GM19240 (cell line): ENCODE measurements at regions not wholly inside any gene's neighbourhood (a gene's known extent, or its start where the extent isn't known, plus 50 kb on each side); places are given as distances from the start of the nearest gene placed in this dataset.
"Not testable (repeated sequence)": the region's sequence is repeated elsewhere in the genome, so short reads cannot be mapped to it uniquely, and the experiment has no call there.

Experiments
- DNase-seq: peaks from one replicate; pipeline ENCODE4 v3.0.0; 2011; ENCODE audit warnings: low spot score; ENCODE audit not compliant: insufficient read length

DNA sequence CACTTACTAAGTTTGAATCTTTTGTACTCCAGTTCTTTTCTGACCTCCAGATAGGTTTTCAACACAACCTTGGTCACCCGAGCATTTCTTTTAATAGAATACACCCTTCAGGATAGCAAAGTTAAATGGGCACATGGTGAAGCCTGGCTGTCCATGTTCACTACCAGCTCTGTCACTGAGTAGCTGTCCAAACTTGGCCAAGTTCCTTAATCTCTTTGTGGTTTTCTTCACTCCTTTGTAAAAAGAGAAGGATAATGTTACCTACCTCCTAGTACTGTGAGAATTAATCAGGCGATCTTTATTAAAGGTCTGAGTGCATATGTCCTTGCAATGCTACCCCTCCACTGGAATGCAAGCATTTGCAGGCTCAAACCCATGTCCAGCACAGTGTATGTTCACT, 128.1 kb upstream of the PTPRZ1 start:
- no peak for DNase-seq

DNA sequence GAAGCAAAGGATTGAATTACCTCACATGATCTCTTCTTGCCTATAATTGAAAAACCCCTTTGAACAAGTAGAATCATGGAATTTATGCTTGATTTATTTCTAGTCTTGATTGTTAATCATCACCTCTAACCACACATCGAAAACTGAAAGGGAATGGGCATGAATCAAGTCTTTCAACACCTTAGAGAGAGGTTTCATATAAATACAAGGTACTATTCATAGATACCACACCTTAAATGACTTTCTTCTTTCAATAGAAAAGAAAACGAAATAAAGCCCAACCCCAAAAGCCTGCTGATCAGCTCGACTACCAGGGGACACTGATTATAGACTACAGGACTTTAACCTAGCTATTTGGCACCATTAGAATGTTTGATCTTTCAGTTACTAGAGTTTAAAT, 128.6 kb upstream of the PTPRZ1 start:
- DNase-seq = no peak

DNA sequence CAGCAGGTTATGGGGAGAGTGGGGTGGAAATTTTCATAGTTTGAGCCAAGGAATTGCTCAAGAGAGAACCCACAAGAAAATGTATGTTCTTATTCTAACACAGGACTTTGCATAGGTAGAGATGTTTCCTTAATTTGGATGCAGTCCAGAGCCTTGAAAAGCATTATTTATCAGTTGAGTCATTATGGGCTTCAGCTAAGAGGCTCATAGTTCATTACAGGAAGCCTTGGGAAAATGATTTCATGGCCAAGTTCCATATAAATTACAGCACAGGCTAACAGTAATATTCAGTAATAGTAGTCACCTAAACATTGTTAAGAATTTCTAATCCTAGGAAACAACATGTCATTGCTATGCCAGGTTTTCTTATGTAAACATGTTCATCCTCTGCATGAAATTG, 131.1 kb upstream of the PTPRZ1 start:
- DNase-seq = no peak

DNA sequence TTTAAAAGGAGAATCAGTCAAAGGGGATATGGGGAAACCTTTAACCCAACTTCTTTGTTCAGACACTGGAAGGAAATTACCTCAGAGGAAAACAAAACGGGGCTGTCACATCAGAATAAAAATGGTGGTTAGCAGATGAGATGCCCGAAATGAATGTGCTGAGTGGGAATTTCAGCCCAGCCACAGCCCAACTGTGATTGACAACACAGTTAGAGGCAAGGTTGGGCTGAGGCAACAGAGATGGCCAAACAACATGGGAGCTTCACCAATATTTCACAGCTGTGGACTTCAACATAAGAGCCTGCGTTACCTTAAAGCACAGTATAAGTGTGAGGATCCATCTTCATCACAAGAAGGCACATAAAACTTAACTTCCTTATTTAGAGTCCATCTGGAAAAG, 133.5 kb upstream of the PTPRZ1 start:
- no peak for DNase-seq

DNA sequence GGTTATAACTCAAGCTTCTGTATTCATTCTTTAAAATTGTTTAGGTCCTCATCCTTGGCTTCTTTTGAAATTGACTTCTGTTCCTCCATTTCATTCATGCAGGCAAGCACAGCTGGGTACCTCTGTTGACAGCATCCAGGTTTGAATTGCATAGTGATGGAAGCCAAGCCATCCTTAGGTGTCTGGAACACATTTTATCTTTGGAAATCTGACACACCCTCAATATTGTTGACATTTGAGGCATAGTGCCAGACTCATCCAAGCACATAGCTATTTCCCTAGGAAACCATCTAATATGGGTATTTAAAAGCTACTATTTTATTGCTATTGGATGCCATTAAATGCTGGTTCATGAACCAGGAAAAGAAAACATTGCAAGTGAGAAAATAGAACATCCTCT, 142.1 kb upstream of the PTPRZ1 start:
- DNase-seq = no peak

DNA sequence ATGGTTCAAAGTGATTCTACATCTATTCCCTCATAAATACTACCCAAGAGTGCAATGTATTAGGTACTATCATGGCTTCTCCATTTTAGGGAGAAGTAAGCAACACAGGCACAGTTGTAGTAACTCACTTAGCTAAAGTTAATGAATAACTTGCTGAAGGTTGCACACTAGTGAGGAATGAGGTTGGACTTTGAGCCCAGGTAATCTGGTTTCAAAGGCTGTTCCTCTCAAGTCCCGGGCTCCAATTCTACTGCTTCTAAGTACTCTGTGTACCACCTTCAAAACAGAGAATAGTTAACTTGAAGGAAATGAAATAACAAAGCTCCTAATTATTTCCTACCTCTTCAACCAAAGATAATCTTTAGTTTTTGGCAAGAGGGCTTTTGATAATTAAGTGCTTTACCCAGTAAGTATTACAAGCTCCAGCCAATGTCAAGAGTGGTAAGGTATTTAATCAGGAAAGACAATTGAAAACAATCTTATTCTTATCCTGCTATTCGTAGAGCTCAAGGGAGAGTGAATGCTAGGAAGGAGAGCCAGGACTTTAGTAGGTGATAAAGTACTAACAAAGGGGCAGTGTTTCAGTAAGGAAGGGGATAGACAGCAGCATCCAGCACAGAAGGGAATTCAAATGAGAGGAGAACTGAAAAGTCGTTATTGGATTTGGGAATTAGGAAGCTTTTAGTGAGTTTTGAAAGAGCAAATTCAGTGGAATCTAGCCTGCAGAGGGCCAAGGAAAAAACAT, 158.2 kb upstream of the PTPRZ1 start:
- no peak for DNase-seq

DNA sequence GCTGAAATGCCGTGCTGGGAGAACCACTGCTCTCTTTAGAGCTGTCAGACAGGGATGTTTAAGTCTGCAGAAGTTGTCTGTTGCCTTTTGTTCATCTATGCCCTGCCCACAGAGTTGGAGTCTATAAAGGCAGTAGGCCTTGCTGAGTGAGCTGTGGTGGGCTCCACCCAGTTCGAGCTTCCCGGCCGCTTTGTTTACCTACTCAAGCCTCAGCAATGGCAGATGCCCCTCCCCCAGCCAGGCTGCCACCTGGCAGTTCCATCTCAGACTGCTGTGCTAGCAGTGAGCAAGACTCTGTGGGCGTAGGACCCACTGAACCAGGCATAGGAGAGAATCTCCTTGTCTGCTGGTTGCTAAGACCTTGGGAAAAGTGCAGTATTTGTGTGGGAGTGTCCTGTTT, 160.0 kb upstream of the PTPRZ1 start:
- not testable (repeated sequence) for DNase-seq

DNA sequence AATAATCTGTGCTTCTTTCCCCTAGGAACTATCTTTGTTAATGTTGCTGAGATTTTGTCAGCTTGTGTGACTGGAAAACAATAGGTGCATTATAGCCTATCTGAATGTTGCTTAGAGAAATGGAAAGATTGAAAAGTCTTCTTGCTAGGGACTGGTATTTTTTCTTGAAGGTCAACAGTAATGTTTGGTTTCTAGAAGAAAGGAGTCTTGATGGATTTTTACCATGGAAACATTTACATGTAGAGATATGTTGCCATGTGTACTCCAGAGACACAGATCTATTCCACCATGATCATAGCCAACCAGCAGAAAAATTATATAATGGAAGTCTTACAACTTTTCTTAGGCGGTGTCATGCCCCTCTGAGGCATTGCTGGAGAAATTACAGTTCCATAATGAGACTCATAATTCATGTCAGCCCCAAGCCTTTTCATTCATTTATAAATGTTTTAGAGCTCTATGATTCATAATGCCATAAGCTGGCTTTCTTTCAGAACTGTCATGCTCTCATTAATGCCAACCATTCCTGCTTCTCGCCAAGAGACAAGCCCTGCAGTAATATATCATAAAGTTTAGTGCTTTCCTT, 175.1 kb upstream of the PTPRZ1 start:
- DNase-seq = no peak

DNA sequence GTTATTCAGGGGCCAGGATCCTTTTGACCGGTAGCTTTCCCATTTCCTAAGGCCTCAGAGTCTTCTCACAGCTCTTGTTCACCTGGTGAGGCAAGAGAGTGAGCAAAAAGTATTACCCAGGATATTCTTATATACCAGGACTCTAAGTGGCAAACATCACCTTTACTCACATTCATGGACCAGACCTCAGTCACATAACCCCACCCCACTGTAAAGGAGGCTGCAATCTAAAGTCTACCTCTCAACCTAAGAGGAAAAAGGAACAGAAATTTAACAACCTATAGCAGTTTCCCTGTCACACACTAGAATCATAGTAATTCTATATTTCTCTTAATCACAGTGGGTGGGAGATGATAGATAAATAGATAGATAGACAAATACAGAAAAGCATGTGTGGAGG, 176.0 kb upstream of the PTPRZ1 start:
- no peak for DNase-seq

DNA sequence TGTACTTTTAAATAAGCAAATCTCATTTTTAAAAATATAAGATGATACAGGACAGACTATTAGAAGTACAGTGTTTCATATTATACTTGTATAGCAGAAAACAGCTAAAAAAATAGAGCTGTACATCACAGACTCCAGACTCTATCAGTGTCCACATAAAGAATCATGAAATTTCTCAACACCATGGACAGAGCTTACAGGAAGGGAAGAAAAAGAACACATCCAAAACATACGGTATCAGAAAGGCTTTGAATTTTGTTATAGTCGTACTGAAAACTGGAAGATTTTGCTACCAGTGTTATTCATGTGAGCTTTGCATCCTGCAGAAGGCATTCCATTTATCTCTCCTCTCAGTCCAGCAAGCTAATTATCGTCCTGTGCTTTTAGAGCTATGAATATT, 183.2 kb upstream of the PTPRZ1 start:
- no peak for DNase-seq

DNA sequence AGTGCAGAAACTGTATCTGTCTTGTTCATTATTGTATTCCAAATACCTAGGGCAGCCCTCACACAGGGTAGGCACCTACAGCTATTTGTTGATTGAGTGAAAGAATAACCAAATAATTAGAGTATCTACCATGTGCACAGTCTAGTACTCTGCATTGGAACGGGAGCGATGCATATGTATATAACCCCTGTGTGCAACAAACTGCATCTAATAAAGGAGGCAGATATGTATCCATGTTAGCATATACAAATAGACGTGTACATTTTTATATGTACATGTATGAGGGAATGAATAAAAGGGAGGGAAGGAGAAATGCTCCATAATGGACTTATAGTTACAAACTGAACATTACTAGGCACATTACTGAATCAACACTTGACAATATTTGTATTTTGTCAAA, 191.3 kb upstream of the PTPRZ1 start:
- DNase-seq = no peak

DNA sequence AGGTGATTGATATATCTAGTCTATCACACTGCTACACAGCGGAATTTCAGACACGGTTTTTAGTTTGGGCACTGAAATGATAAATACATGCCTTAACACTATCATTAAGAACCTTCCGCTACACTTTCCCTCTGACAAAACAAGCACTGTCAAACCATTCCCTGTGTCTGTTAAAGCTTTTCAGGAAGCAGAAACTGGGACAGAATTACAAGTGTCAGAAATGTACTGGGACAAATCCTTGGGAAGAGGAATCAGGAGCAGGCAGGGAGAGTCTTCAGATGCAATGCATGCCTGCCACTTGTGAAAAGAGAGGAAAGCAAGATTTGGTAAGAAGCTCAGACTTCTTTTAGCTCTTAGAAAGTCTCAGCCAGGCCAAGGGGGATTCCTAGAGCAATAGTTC, 196.8 kb upstream of the PTPRZ1 start:
- no peak for DNase-seq

DNA sequence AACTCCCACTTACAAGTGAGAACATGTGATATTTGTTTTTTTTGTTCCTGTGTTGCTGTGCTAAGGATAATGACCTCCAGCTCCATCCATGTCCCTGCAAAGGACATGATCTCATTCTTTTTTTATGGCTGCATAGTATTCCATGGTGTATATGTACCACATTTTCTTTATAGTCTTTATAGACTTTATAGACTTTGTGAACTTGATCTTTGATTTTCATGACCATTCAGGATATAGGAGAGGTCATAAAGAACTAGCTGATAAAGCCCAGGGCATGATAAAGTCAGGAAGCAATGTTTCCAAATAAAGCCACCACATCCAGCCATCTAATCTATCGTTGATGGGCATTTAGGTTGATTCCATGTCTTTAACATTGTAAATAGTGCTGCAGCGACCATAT, 198.5 kb upstream of the PTPRZ1 start:
- DNase-seq = not testable (repeated sequence)

DNA sequence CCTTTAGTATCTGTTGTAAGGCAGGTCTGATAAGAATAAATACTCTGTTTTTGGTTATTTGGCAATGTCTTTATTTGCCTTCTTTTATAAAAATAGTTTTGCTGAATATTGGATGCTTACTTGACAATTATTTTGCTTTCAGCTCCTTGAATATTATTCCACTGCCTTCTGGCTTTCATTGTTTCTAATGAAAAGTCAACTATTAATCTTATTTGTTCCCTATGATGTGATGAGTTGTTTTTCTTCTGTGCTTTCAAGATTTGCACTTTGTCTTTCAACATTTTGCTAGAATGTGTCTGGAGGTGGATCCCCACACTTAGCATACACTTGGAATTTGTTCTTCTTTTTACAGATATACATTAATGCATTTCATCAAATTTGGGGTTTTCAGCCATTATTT, 203.8 kb upstream of the PTPRZ1 start:
- no peak for DNase-seq

DNA sequence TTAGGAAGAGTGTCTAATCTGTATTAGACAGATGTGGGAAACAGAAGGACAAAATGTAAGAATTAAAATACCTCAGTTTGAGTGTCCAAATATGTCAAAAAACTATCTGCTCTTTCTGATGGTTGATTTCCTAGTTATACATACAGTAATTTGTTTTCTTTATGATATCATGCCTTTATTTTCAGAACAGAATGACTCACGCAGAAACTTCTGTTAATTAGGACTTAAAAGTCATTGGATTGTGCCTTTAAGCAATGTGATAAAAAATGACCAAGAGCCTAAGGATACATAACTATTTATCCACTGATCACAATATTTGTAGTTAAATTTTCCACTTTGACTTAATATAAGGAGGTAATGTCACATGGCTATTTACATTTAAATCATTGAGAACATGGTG, 206.7 kb upstream of the PTPRZ1 start:
- no peak for DNase-seq

DNA sequence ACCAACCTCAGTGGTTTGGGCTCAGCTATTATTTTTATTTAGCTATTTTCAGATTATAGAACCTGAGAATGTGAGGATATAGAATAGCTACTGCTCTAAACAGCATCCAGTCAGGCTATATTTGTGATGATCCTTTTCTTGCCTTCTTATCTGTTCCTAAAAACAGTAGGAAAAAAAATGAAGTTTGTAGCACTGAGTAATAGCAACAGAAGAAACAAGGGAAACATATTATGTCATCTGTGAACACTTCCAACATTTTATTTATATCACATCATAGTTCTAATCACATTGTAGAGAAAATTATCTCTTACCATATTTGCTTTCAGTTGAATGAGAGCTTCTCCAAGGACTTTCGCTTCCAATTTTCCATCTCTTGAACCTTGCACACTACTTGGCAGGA, 229.6 kb upstream of the PTPRZ1 start:
- DNase-seq = no peak

DNA sequence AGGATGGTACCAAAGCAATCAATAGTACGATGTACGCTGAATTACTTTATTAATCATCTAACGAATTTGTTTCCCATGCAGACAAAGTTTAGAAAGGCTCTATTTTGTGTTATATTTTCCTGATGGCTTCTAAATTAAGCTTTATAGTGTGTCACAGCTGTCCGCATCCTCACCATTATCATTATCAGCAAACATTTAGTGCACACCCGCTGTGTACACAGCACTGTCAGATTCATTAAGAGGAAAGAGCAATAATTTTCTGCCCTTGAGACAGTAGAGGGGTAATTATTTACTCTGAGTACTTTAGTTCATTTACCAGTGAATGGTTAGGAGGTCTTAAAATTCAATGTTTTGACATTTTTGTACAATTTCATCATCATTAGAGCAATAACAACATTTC, 233.3 kb upstream of the PTPRZ1 start:
- DNase-seq = no peak

DNA sequence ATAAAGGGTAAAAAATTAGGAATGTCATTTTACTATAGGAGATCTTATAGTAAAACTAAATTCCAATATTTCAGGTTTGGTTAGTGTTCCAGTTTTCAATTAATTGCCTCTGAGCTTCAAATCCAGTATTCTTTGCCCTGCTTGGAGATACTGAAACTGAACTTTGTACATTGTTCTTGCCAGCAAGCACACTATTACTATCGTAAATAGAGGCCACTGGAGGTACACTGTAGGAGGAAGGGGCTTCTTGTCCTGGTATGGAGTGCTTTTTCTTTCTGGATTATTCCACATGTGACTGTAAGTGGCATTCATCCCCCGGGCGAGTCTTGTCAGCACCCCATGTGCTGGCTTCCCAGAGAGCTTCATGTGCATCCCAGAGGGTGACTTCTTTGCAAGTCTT, 234.7 kb upstream of the PTPRZ1 start:
- no peak for DNase-seq

DNA sequence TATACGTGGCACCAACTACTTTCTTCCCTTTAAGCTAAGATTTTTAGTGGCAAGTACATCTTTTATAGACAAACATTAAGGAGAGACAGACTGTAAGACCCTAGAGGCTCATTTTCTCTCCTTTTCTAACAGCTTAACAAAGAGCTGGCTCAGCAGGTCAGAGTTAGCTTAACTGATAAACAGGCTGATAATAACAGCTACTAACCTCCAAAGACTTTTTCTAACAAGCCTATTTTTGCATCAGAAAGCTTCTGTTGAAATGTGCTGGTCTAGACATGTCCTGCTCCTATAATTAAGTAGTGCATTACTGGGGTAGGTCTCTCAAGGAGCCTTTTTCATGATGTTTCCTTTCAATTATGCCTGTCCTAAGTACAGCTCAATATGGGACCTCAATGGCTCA, 238.2 kb upstream of the FAM3C start:
- DNase-seq = no peak

DNA sequence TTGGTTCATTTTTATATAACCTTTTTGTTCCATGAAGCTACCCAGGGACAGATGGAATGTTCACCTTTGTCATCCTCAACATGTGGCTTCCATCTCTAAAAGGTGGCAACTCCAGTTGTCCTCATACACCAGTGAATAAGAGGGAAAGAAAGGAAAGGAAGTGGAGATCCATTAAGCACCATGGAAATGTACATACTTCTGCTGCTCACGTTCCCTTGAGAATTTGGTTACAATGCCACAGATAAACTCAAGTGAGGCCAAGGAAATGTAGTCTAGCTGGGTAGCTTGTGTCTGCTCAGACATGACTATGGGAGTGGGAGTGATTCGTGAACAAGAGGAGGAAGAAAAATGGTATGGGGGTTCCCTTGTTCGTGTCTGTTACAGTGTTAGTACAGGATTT, 237.1 kb upstream of the FAM3C start:
- DNase-seq = no peak

DNA sequence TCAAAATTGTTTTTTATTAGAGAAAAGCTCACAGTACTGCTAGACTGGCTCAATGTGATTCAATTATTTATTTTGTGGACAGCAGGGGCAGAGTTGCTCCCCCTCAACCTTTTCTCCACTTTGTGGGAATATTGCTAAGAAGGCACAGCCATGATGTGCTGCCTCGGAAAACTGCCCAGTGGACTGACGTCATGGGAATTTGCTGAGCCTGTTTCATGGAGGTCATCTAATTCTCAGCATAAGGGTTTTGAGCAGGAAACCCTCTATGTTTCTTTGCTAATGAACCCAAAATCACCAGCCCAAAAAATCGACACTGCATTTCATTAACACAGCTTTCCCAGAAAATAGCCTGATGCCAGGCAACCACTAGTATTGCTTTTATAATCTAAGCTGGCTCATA, 228.8 kb upstream of the FAM3C start:
- DNase-seq = no peak

DNA sequence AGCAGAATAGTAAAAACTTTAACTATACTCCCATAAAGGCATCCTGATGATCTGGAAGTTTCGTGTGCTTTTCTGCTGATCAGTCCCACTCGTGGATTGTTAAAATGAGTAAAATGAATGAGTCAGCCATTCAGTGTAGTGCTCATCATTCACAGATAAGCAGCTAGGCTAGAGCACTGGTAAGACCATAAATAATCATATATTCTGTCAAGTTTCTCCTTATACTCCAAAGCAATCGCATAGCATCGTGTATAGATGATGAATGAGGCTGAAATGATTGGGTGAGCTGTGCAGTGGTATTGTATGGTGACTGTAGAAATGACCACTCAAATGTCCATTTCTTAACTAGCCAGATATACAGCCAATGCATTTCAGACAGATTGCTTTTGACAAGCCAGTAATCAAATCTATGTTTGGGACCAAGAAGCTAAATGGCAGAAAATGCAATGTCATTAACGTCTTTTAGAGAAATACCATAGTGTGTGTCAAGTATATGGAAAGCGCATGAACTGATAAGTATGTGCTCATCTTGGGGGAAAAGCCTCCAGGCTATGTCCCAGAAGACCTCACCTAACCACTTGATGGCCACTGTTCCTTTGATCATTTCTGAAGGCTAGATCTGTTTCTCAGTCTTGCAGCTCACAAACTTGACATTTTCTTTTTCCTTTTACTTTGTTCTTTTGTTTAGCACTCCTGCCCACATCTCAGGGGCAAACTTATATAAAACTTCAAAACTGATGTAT, 227.2 kb upstream of the FAM3C start:
- DNase-seq = no peak

DNA sequence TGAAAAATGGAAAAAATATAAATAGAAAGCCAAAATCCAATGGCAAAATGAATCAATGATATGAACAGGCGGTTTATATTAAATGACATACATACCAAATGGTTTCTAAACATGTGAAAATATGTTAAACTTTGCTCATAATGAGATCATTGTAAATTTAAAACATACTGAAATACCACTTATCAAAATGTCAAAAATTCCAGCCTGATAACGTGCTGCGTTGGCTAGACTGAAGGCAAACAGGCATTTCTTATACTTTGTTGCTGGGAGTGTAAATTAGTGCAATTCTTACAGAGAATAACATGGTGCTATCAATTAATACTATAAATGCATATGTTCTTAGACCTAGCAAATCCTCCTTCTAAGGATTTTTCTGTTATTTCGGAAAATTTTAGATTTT, 225.8 kb upstream of the FAM3C start:
- DNase-seq = no peak
